Fibroblast of skin of left biceps (primary cell): ENCODE measurements at regions not wholly inside any gene's neighbourhood (a gene's known extent, or its start where the extent isn't known, plus 50 kb on each side); places are given as distances from the start of the nearest gene placed in this dataset.

Source experiments
- DNase-seq, 2 experiments: peaks; one replicate each; pipeline ENCODE4 v3.0.0-alpha.2; 2013; ENCODE audit warnings: low read depth in 2 of 2

GRCh38 chr10:90588222-90588621 is 269.6 kb downstream of the HTR7 start:
- DNase-seq: no peak

- no peak for DNase-seq
Measured at GRCh38 chr10:90589825-90590224, 268.0 kb downstream of the HTR7 start.

DNA sequence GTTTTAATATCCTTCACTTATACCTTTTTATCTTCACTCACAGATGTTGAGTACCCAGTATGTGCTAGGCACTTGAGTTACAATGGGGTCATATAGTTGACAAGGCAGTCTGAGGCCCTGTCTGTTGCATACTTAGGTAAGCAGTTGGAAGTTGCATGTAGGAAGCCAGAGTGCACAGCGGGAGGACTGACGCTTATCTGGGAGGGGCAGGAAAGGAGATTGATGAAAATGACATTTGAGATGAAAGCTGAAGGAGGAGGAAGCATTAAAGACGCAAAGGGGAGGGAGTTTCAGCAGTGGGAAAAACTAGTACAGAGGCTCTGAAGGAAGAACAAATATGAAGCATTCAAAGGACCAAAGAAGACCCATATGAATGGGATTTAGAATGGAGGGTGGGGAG is 266.2 kb downstream of the HTR7 start:
- no peak for DNase-seq

DNA sequence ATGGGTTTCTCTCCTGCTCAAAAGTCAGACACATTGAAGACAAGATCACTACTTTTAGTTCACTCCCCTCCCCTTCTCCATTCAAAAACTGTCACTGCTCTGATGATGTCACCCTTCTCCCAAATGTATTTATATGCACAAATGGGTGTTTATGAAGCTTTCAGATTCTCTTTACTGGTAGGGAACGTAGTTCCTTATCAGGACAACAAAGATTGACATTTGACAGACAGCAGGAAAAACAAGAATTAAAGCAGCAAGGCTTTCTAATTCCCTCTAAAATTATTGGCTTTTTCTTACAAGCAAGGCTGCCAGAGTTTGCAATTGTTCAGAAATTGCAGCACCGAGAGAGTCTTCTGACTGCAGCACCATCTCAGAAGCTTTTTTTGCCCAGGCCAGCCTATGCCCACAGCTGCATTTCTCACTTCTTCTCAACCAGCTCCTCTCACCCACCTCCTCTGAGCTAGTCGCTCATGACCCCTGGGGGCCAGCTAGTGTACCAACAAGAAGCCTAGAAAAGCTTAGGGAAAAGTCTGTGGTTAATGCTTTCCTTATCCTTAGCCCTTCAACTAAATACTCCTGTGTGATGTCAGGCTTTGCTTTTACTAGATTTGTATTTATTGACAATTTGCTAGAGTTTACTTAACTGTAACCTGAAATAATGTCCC is 265.1 kb downstream of the HTR7 start:
- DNase-seq: no peak

DNA sequence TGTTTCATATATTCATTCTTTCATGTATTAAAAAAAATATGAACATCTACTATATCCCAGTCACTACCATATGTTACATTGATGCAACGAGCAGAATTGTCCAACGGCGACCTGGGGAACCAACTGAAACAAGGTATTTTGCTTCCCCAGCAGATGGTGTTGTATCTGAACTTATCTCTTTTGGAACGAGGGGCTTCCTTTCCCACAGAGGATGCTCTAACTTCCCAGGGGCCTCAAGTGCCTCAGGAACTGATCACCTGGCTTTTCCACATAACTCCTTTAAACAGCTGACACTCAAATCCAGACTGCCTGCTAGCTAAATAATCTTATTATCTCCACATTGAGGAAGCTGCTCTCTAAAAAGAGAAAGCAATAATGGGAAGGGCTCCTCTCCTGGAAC is 259.3 kb downstream of the HTR7 start:
- no peak for DNase-seq

GRCh38 chr10:90602862-90603610 is 254.8 kb downstream of the HTR7 start:
- DNase-seq: peak; percentile 40 to 52

- DNase-seq: no peak
Measured at GRCh38 chr10:90604636-90605035, 253.2 kb downstream of the HTR7 start.

DNA sequence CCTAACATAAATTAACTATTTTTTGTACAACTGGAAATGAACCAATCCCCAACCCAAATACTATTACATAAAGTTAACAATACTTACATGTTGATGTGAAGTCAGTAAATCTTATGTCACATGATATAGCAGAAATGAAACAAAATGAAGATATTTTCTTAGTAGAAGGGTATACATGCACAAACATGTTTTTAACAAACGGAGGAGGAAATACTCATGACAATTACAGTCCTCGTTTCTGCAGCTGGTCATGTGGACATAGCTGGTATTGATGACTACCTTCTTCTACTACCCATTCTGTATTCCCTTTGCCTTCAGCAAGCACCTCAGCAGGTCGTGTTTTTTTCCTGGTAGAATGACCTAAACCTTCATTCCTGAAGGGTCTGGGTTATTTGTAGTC is 252.3 kb downstream of the HTR7 start:
- no peak for DNase-seq

DNA sequence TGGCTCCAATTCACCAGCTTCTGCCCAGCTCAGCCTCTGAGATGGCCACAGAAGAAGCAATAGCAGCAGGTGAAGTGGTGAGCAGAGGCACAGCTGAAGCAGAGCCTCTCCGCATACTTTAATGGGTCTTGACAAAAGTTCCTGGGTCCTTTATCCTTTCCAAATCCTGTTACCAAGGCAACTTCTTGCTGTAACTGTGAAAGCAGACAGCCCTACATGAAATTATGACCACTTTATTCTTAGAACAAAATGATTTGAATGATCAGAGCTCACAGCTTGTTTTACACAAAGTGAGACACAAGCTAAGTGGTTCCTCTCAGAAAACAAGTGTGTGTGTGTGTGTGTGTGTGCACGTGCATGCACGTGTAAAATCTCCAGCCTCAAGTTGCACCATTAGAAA is 245.6 kb downstream of the HTR7 start:
- DNase-seq: no peak

DNA sequence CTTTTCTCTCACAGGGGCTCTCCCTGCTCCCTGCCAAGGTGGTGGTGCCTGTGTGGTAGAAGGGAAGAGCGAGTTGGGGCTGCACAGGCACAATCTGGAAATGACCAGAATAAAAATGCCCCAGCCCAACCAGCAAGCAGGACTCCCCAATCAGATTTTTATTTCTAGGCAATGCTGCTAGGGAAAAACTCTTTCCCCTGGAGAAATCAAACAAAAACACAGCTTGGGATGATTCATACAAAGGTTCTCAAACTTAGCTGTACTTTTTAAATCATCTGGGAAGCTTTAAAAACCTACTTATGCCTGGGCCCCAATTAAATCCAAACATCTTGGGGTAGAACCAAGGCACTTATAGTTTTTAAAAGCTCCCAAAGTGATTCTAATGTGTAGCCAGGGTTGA is 243.2 kb downstream of the HTR7 start:
- no peak for DNase-seq

DNA sequence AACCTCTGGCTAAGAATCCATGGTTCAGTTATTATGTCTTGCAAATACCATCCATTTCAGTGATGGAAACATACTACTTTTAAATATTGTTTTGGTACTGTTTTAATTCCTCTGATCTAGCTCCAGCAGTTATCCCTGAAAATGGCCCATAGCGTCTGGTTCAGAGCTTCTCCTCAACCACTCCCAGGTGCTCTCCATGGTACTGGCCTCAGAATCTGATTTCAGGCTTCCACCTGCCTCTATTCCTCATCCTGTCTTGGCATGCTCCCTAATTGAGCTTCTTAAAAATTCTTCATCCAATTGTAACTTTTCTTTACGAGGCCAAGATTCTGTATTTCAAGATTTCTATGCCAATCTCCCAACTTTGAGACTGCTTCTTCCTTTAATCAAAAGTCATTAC is 236.3 kb downstream of the HTR7 start:
- no peak for DNase-seq

- no peak for DNase-seq
Measured at GRCh38 chr10:90635111-90635765, 222.6 kb downstream of the HTR7 start.

DNA sequence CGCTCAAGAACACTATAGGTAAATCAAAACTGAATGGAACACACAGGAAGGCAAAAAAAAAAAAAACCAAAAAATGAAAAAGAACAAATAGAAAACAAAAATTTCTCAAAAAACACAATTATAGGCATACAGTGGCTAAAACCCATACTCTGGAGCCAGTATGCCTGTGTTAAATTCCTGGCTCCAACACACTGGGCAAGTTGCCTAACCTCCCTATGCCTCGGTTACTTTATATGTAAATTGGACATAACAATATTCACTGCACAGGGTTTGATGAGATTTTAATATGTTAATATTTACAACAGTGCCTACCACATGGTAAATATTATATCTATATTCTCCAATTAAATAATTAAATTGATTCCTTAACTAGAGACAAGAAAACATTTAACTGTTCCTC is 217.1 kb downstream of the HTR7 start:
- no peak for DNase-seq

DNA sequence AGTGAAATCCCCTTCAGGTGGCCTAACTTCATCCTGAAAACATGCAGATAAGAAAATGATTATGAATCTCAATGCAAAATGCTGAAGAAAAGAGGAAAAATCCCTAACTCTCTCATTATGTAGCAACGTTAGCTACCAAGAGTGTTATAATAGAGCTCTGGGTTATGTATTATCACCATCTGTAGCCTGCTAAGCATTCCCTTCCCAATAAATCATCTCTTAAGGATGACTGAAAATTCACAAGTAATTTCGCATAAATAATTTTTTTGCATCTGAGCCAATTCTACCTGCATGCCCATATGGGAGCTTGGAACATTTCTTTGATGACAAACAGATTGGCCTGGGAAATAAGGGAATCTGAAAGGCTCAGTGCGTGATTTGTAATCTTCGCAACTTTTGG is 216.1 kb downstream of the HTR7 start:
- no peak for DNase-seq

GRCh38 chr10:90642136-90642535 is 215.7 kb downstream of the HTR7 start:
- no peak for DNase-seq

- DNase-seq: no peak
Measured at GRCh38 chr10:90642650-90643049, 215.2 kb downstream of the HTR7 start.

- no peak for DNase-seq
Measured at GRCh38 chr10:90644165-90644564, 213.7 kb downstream of the HTR7 start.

DNA sequence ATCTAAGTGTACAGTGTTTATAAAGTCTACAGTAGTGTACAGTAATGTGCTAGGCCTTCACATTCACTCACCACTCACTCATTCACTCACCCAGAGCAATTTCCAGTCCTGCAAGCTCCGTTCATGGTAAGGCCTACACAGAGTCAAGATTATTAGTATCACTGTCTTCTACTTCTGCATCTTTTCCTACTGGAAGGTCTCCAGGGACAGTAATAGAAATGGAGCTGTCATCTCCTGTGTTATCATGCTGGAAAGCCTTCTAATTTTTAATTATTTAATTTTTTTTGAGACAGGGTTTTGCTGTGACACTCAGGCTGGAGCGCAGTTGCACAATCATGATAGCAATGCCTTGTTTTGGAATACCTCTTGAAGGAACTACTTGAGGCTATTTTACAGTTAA is 207.0 kb downstream of the HTR7 start:
- DNase-seq: no peak

DNA sequence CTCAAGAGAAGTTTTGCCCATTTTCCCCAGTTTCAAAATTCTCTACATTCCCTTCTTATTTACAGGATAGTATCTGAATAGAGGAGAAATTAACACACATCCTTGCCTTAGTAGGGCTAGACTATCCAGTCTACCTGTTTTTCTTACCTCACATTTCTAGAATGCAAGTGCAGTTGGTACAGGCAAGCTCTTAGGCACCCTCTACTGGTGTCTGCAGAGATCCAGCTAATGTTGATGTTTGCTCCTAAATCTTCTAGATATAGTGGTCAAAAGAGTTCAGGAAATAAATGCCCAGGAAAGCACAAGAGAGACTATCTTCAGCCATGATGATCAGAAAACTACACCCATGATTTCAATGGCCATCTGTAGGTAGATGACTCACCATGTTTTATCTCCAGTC is 205.3 kb downstream of the HTR7 start:
- no peak for DNase-seq

GRCh38 chr10:90658791-90659190 is 199.0 kb downstream of the HTR7 start:
- no peak for DNase-seq

DNA sequence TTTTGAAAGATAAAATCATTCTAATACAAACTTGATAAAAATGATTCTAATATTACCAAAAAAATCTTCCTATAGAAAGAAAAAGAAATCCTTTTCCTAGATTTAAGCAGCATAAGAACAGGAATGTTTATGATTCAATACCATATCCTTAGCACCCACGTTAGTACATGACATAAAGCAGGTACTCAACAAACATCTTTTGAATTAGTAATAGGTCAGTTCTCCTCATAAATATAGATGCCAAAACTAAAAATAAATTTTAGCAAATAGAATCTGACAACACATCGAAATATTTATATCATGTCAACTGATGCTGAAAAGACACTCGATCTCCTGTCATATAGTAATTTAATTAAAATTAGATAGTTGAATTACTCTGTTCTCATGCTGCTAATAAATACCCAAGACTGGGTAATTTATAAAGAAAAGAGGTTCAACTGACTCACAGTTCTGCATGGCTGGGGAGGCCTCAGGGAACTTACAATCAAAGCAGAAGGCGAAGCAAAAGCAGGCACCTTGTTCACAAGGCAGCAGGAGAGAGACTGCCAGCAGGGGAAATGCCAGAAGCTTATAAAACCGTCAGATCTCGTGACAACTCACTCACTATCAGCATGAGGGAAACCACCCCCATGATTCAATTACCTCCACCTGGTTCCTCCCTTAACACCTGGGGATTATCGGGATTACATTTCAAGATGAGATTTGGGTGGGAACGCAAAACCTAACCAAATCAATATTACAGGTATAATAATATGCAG is 191.8 kb downstream of the HTR7 start:
- DNase-seq: no peak

DNA sequence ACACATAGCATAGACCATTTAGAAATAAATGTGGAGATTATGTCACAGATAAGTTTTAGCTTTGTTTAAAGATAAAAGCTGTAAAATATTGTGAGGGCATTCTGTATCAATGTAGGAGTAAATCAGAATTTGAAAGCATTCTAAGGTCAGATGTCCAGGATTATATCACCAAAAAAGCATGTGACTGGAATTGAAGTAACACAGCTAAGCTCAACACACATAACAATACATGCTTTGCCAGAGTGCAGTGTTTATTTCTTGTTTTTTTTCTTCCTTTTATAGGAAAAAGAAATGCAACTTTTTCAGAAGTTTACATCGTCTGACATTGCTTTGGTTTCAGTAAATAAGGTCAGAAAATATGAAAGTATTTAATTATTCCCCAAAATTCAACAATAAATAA is 183.4 kb downstream of the HTR7 start:
- no peak for DNase-seq
